ENCODE measurements at regions not wholly inside any gene's neighbourhood (a gene's known extent, or its start where the extent isn't known, plus 50 kb on each side); places are given as distances from the start of the nearest gene placed in this dataset.

GRCh38 chr5:44446399-44446798, 57.2 kb upstream of the FGF10 start:
- no peak for DNase-seq (ENCODE audit: low read depth)
- TF ChIP-seq CTCF (conservative IDR thresholded peaks at IDR 0.05; ENCODE audit: low read depth, low read length), result no peak
- H3K4me3 ChIP-seq (ENCODE audit: low read depth, low read length), result no peak overlapping the region

- H3K4me3 ChIP-seq (ENCODE audit: low read depth, low read length), result no peak overlapping the region
- TF ChIP-seq CTCF (conservative IDR thresholded peaks at IDR 0.05; ENCODE audit: low read depth, low read length), result no peak
- no peak for DNase-seq (ENCODE audit: low read depth)
These were observed 54.0 kb upstream of the FGF10 start for GRCh38 chr5:44443172-44443571.

GRCh38 chr5:44441460-44441859, 52.2 kb upstream of the FGF10 start:
- no peak for TF ChIP-seq CTCF (conservative IDR thresholded peaks at IDR 0.05; ENCODE audit: low read depth, low read length)
- H3K4me3 ChIP-seq (ENCODE audit: low read depth, low read length), result no peak overlapping the region
- no peak for DNase-seq (ENCODE audit: low read depth)

- DNase-seq (ENCODE audit: low read depth), result no peak
- no peak overlapping the region for H3K4me3 ChIP-seq (ENCODE audit: low read depth, low read length)
- no peak for TF ChIP-seq CTCF (conservative IDR thresholded peaks at IDR 0.05; ENCODE audit: low read depth, low read length)
These were observed 51.0 kb upstream of the FGF10 start for GRCh38 chr5:44440186-44440585.

Data from epithelial cell of proximal tubule (primary cell).